D341Med (cell line): ENCODE measurements at regions not wholly inside any gene's neighbourhood (a gene's known extent, or its start where the extent isn't known, plus 50 kb on each side); places are given as distances from the start of the nearest gene placed in this dataset.
A peak's percentile ranks its signal among the peaks of the same experiment; 100 is the strongest.
"Not testable (repeated sequence)": the region's sequence is repeated elsewhere in the genome, so short reads cannot be mapped to it uniquely, and the experiment has no call there.

Experiments
- DNase-seq: peaks from one replicate; pipeline ENCODE4 v3.0.0; 2012; ENCODE audit warnings: low spot score

GRCh38 chr1:197850918-197851317, 51.5 kb upstream of the C1orf53 start:
- no peak for DNase-seq

DNA sequence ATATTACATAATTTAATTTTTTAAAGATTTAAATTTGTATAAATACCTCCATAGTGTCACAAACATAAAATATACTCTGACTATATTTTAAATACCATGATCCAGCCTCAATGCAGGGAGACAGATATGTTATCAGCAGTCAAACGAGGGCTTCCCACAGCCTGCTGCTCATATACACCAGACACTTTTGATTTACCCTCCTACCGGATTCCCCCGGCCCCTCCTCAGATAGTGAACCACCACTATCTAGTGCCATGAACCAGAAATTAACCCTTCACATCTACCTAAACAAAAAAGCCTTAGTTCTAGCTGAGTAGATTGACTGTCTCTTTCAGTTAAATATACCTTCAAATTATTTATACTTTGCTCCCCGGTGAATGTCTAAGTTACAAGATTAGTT, 52.4 kb upstream of the C1orf53 start:
- no peak for DNase-seq

DNA sequence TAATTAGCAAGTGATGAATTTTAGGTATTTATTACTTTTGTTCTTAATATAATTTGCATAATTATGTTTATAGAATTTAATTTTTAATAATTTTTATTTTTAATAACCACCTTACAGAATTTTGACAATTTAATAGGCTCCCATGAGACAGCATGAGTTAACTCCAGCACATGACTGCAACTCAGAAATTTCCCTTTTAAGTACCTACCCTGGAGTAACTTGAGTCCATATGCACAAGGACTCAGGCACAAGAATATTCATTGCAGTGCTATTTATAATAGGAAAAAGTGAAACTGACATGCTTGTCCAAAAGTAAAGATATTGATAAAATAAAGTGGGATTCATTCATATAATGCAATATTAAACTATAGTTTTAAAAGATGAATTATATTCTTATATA, 54.1 kb upstream of the C1orf53 start:
- no peak for DNase-seq

DNA sequence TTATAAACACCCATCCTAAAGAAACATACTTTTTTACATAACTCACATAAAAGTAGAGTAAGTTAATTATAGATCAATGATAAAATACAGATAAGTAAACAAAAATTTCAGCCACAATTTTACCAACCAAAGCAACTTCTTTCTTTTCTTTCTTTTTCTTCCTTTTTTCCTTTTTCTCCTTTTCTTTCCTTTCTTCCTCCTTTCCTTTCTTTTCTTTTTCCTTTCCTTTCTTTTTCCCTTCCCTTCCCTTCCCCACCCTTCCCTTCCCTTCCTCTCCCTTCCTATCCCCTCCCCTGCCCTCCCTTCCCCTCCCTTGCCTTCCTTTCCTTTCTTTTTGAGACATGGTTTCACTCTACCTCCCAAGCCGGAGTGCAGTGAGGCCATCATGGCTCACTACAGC, 56.5 kb upstream of the C1orf53 start:
- DNase-seq: no peak

GRCh38 chr1:197844651-197845050, 57.8 kb upstream of the C1orf53 start:
- no peak for DNase-seq

DNA sequence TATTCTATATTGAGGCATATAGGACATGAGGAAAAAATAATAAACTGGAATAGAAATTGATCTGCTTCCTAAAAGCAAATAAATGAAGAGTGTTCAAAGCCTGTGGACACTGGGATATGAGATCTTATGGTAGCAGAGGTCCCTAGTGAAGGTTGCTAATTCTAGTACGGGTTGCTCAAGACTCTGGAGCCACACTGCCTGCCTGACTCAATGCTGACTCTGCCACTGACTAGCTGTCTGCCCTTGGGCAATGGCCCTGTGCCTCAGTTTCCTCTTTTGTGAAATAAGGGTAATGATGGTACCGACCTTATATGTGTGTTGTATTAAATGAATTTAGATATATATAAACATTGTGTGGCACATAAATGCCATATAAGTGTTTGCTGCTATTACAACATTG, 59.0 kb upstream of the C1orf53 start:
- no peak for DNase-seq

DNA sequence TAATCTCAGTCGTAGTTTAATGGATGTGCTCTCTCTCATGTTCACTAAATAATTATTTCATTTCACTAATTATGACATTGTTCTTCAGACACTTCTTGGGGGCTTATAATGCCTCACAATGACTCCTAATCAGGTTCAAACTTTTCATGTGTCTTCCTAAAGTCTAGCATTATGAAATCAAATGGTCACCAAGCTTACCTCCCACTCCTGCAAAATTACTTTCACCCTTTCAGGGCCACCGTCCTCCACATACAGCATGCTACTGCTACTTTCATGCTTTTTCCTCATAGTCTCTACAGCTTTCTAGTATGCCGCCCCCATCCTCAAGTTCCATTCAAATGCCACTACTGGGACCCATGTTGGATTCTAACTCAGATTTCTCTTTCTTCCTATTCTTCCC, 59.8 kb upstream of the C1orf53 start:
- no peak for DNase-seq

DNA sequence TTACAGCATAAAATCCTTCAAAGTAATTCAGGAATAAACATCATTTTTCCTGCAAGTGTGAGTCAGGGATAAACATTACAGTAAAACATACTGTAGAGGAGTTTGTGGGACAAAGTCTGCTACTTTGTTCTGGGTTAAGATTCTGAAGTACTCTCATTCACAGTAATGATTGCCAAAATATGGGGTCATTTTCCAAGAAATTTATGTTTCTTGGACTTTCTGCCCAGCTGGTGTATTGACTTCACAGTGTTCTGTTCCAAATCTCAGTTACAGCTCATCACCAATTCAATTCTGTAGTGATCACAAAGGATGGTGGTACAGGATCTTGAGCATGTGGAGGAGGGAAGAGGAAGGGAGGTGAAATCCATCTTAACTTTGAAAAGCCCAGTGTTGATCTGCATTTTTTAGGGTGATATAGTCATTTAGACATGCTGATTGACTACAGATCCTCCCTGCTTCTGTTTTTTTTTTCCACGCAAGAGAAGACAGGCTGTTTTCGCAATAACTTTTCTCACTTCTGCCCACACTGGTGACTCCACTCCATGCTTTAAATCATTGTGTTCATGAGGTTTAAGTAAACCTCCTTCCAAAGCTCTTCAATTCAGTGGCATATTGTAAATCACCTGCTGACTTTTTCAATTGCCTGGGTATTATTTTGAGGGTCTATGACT, 60.4 kb upstream of the C1orf53 start:
- DNase-seq: no peak

DNA sequence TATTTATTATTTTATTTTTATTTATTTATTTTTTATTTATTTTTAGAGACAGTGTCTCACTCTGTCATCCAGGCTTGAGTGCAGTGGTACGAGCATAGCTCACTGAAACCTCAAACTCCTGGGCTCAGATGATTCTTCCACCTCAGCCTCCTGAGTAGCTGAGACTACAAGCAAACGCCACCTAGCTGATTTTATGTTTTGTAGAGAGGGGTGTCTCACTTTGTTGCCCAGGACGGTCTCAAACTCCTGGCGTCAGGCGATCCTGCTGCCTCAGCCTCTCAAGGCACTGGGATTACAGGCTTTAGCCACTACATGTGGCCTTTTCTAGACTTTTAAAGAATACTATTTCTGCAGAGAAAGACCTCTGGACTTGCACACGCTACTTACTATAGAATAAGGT, 61.3 kb upstream of the C1orf53 start:
- no peak for DNase-seq

- DNase-seq: not testable (repeated sequence)
Measured at GRCh38 chr1:197839786-197840185, 62.6 kb upstream of the C1orf53 start.

GRCh38 chr1:197838836-197839235, 63.6 kb upstream of the DENND1B start:
- DNase-seq: no peak

GRCh38 chr1:197837911-197838310, 62.6 kb upstream of the DENND1B start:
- no peak for DNase-seq

GRCh38 chr1:197836356-197836755, 61.1 kb upstream of the DENND1B start:
- not testable (repeated sequence) for DNase-seq

- DNase-seq: not testable (repeated sequence)
Measured at GRCh38 chr1:197829011-197829410, 53.7 kb upstream of the DENND1B start.

- peak; percentile 50 for DNase-seq
Measured at GRCh38 chr1:197825541-197825940, 50.3 kb upstream of the DENND1B start.
